Parathyroid adenoma (tissue), 2 donors: ENCODE measurements at regions not wholly inside any gene's neighbourhood (a gene's known extent, or its start where the extent isn't known, plus 50 kb on each side); places are given as distances from the start of the nearest gene placed in this dataset.

ENCODE experiments used
- H2AFZ ChIP-seq: fragments of 300-600 bp; sonication (generic); one replicate; pipeline ENCODE4 v1.7.0; 2017; ENCODE audit warnings: antibody characterized with exemption, mild to moderate bottlenecking
- H3K27ac ChIP-seq: fragments of 300-600 bp; sonication (generic); one replicate; pipeline ENCODE4 v1.7.0; 2017
- H3K27me3 ChIP-seq: fragments of 300-600 bp; sonication (generic); one replicate; pipeline ENCODE4 v1.7.0; 2017; ENCODE audit warnings: low read length; ENCODE audit not compliant: control insufficient read depth, insufficient read depth
- H3K36me3 ChIP-seq: fragments of 300-600 bp; sonication (generic); one replicate; pipeline ENCODE4 v1.7.0; 2017; ENCODE audit warnings: low read length; ENCODE audit not compliant: control insufficient read depth, insufficient read depth
- H3K4me1 ChIP-seq: fragments of 300-600 bp; sonication (generic); one replicate; pipeline ENCODE4 v1.7.0; 2017; ENCODE audit warnings: control low read depth
- H3K4me2 ChIP-seq: fragments of 300-600 bp; sonication (generic); one replicate; pipeline ENCODE4 v1.7.0; 2017; ENCODE audit warnings: low read length
- H3K4me3 ChIP-seq: fragments of 300-600 bp; sonication (generic); one replicate; pipeline ENCODE4 v1.7.0; 2017; ENCODE audit warnings: low read depth, low read length
- H3K79me2 ChIP-seq: fragments of 300-600 bp; sonication (generic); one replicate; pipeline ENCODE4 v1.7.0; 2017; ENCODE audit warnings: control low read depth
- H3K9ac ChIP-seq: fragments of 300-600 bp; sonication (generic); one replicate; pipeline ENCODE4 v1.7.0; 2017; ENCODE audit warnings: mild to moderate bottlenecking
- H3K9me3 ChIP-seq: fragments of 300-600 bp; sonication (generic); one replicate; pipeline ENCODE4 v1.7.0; 2017; ENCODE audit warnings: low read length; ENCODE audit not compliant: control insufficient read depth
- CTCF ChIP-seq: fragments of 300-600 bp; sonication (generic); IDR thresholded peaks from one replicate; pipeline ENCODE4 v1.7.0; 2017; ENCODE audit warnings: antibody characterized with exemption, mild to moderate bottlenecking
- donor health status: primary hyperparathyroidism.

- Histone ChIP-seq H3K4me3 (no peak overlapping the region), H3K36me3 (no peaks in the 10 kb centered on the region), H3K9ac (no peak overlapping the region), H3K27ac (no peak overlapping the region), H3K4me1 (no peaks in the 10 kb centered on the region), H3K27me3 (no peaks in the 10 kb centered on the region), H3K9me3 (no peaks in the 10 kb centered on the region), H2AFZ (no peak overlapping the region), H3K4me2 (no peak overlapping the region), H3K79me2 (no peaks in the 10 kb centered on the region)
- TF ChIP-seq CTCF, result no peak
Observed at GRCh38 chr7:86943447-86943846, 116.0 kb downstream of the ELAPOR2 start.

GRCh38 chr7:86942995-86943394 is 116.5 kb downstream of the ELAPOR2 start:
- Histone ChIP-seq H3K4me1 (no peaks in the 10 kb centered on the region), H3K36me3 (no peaks in the 10 kb centered on the region), H3K9ac (no peak overlapping the region), H3K79me2 (no peaks in the 10 kb centered on the region), H3K4me2 (no peak overlapping the region), H3K9me3 (no peaks in the 10 kb centered on the region), H3K4me3 (no peak overlapping the region), H3K27ac (no peak overlapping the region), H3K27me3 (no peaks in the 10 kb centered on the region), H2AFZ (no peak overlapping the region)
- TF ChIP-seq CTCF, result no peak

GRCh38 chr7:86942081-86942480 is 117.4 kb downstream of the ELAPOR2 start:
- Histone ChIP-seq H3K4me3 (no peak overlapping the region), H3K4me1 (no peaks in the 10 kb centered on the region), H3K27ac (no peak overlapping the region), H3K9ac (no peak overlapping the region), H3K27me3 (no peaks in the 10 kb centered on the region), H3K9me3 (no peaks in the 10 kb centered on the region), H3K79me2 (no peaks in the 10 kb centered on the region), H2AFZ (no peak overlapping the region), H3K4me2 (no peak overlapping the region), H3K36me3 (no peaks in the 10 kb centered on the region)
- TF ChIP-seq CTCF, result no peak

- no peak overlapping the region for H3K4me3 ChIP-seq
- H3K9ac ChIP-seq, result no peak overlapping the region
- no peak overlapping the region for H3K4me2 ChIP-seq
- H2AFZ ChIP-seq, result peak overlapping the region; percentile 48
- peak; percentile 85 for TF ChIP-seq CTCF
- no peaks in the 10 kb centered on the region for H3K79me2 ChIP-seq
- H3K9me3 ChIP-seq, result no peaks in the 10 kb centered on the region
- no peaks in the 10 kb centered on the region for H3K36me3 ChIP-seq
- no peaks in the 10 kb centered on the region for H3K27me3 ChIP-seq
- H3K4me1 ChIP-seq, result no peaks in the 10 kb centered on the region
- no peak overlapping the region for H3K27ac ChIP-seq
Observed at GRCh38 chr7:86939197-86939814, 120.1 kb downstream of the ELAPOR2 start.

- H3K36me3 ChIP-seq, result no peaks in the 10 kb centered on the region
Observed at GRCh38 chr7:86937363-86937878, 122.0 kb downstream of the ELAPOR2 start.

More at GRCh38 chr7:86937363-86937878, 122.0 kb downstream of the ELAPOR2 start:
- no peak overlapping the region for H3K4me2 ChIP-seq
- TF ChIP-seq CTCF, result no peak
- H3K4me1 ChIP-seq, result no peaks in the 10 kb centered on the region
- H3K79me2 ChIP-seq, result no peaks in the 10 kb centered on the region
- H3K9ac ChIP-seq, result no peak overlapping the region
- H3K27me3 ChIP-seq, result no peaks in the 10 kb centered on the region
- H3K4me3 ChIP-seq, result no peak overlapping the region
- no peak overlapping the region for H2AFZ ChIP-seq
- no peak overlapping the region for H3K27ac ChIP-seq
- no peaks in the 10 kb centered on the region for H3K9me3 ChIP-seq
